22Rv1 (cell line): ENCODE measurements at regions not wholly inside any gene's neighbourhood (a gene's known extent, or its start where the extent isn't known, plus 50 kb on each side); places are given as distances from the start of the nearest gene placed in this dataset.

Experiments used
- ZFX ChIP-seq: fragments of 450-650 bp; IDR thresholded peaks from 2 replicates; pipeline ENCODE4 v1.6.1; 2017; ENCODE audit warnings: antibody characterized with exemption, borderline replicate concordance
- TF ChIP-seq, protein P1 (sequence below): fragments of 450-650 bp; IDR thresholded peaks from 2 replicates; pipeline ENCODE4 v1.5.1; 2017; ENCODE audit warnings: mild to moderate bottlenecking

DNA sequence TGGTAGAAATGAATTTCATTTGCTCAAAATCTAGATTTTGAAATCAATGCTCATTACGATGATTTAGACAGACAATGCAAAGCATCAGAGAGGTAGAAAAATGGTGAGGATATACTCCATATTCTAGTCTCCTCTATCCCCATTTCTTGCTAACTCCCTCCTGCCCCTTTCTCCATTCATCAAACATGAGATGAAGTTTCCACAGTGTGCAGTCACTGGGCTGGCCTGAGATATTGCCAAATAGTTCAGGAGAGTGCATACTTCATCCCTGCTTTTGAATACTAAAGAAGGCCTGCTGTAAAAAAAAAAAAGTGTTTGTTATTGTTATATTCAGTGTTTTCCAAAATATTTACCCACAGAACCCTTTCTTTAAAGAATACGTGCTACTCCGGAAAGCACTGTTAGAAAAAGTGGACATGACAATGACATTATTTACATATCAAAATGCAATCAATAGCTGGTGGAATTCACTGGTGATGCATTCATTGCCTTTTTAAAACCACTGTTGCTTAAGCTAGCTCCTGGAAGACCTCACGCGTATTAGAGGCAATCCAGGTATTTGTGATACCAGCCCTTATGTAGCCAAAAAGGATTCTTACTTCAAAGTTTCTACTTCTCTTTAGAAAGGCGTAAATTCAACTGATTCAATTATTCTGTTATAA is 247.6 kb upstream of the SOX2 start:
- TF ChIP-seq, protein P1, sequence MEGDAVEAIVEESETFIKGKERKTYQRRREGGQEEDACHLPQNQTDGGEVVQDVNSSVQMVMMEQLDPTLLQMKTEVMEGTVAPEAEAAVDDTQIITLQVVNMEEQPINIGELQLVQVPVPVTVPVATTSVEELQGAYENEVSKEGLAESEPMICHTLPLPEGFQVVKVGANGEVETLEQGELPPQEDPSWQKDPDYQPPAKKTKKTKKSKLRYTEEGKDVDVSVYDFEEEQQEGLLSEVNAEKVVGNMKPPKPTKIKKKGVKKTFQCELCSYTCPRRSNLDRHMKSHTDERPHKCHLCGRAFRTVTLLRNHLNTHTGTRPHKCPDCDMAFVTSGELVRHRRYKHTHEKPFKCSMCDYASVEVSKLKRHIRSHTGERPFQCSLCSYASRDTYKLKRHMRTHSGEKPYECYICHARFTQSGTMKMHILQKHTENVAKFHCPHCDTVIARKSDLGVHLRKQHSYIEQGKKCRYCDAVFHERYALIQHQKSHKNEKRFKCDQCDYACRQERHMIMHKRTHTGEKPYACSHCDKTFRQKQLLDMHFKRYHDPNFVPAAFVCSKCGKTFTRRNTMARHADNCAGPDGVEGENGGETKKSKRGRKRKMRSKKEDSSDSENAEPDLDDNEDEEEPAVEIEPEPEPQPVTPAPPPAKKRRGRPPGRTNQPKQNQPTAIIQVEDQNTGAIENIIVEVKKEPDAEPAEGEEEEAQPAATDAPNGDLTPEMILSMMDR: no peak
- TF ChIP-seq ZFX: no peak
